ENCODE measurements at regions not wholly inside any gene's neighbourhood (a gene's known extent, or its start where the extent isn't known, plus 50 kb on each side); places are given as distances from the start of the nearest gene placed in this dataset.
"Not testable (repeated sequence)": the region's sequence is repeated elsewhere in the genome, so short reads cannot be mapped to it uniquely, and the experiment has no call there.

DNA sequence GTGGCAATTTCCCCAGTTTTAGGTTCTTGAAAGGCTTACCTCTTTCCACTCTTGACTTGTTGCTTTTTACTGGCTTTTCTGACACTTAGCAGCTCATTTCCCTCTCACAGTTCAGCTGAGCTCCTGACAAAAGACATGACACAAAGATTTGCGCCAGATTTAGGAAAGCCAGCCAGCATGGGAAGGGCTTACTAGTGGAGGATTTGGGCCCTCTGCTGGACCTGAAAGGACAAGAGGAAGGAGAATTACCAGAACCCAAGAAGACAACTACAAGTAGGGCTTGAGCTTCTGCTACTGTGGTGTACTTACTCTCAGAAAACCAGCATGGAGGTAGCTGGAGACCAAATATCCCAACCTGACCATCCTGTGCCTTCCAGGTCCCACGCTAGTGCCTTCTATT is 784.5 kb downstream of the BRINP3 start:
- no peak for DNase-seq
- Mint-ChIP-seq H3K9me3 (ENCODE audit: insufficient read depth) (peaks cover 7% of the 10 kb centered on the region), H3K27ac (no peak overlapping the region), H3K36me3 (ENCODE audit: low read depth) (no peaks in the 10 kb centered on the region), H3K27me3 (ENCODE audit: low read depth) (no peaks in the 10 kb centered on the region), H3K4me1 (ENCODE audit: low read depth) (no peaks in the 10 kb centered on the region), H3K4me3 (no peak overlapping the region)
- POLR2A ChIA-PET: no interaction called here
- CTCF ChIA-PET: no interaction called here
- ATAC-seq: no peak

DNA sequence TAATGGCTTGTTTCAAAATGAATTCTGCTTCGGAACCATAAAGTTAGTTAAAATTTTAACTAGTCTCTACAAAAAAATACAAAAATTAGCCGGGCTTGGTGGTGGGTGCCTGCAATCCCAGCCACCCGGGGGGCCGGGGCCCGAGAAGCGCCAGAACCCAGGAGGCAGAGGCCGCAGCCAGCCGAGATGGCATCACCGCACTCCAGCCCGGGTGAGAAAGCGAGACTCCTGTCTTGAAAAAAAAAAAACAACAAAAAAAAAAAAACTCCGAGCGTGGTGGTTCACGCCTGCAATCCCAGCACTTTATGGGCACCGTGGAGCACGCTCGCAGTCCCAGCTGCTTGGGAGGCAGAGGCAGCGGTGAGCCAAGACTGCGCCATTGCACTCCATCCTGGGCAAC is 781.4 kb downstream of the BRINP3 start:
- Mint-ChIP-seq H3K4me3 (no peak overlapping the region), H3K9me3 (ENCODE audit: insufficient read depth) (peaks cover 7% of the 10 kb centered on the region), H3K36me3 (ENCODE audit: low read depth) (no peaks in the 10 kb centered on the region), H3K27ac (no peak overlapping the region), H3K4me1 (ENCODE audit: low read depth) (no peaks in the 10 kb centered on the region), H3K27me3 (ENCODE audit: low read depth) (no peaks in the 10 kb centered on the region)
- DNase-seq: no peak
- no peak for ATAC-seq
- ChIA-PET CTCF (no interaction called here), POLR2A (no interaction called here)

- Mint-ChIP-seq H3K4me1 (ENCODE audit: low read depth) (no peaks in the 10 kb centered on the region), H3K27me3 (ENCODE audit: low read depth) (no peaks in the 10 kb centered on the region), H3K36me3 (ENCODE audit: low read depth) (no peaks in the 10 kb centered on the region), H3K9me3 (ENCODE audit: insufficient read depth) (peaks cover 7% of the 10 kb centered on the region), H3K4me3 (no peak overlapping the region), H3K27ac (no peak overlapping the region)
- ATAC-seq (no peak), DNase-seq (no peak)
- CTCF ChIA-PET: no interaction called here
- POLR2A ChIA-PET: no interaction called here
These were observed 780.6 kb downstream of the BRINP3 start for GRCh38 chr1:189697113-189697512.

DNA sequence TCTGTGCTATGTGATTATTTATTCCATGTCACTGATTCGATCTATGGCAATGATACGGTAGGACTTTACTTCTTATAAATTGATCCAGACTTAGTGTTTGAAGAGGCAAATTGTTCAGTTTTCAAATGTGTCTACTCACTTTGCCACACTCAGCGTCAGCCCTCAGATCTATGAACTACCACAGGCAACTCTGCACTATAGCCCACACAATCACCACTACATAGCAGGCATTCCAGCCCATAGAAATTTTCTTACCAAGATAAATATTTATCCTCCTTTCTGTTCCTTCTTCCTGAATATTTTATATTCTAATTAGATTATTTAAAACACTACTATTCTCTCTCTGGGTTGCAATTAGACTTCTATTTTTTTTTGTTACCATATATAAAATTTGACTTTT is 776.1 kb downstream of the BRINP3 start:
- H3K27ac Mint-ChIP-seq: no peak overlapping the region
- no peak for DNase-seq
- CTCF ChIA-PET: no interaction called here
- H3K27me3 Mint-ChIP-seq (ENCODE audit: low read depth): no peaks in the 10 kb centered on the region
- H3K36me3 Mint-ChIP-seq (ENCODE audit: low read depth): no peaks in the 10 kb centered on the region
- H3K4me3 Mint-ChIP-seq: no peak overlapping the region
- POLR2A ChIA-PET: no interaction called here
- H3K4me1 Mint-ChIP-seq (ENCODE audit: low read depth): no peaks in the 10 kb centered on the region
- ATAC-seq: no peak
- H3K9me3 Mint-ChIP-seq (ENCODE audit: insufficient read depth): peaks cover 4% of the 10 kb centered on the region

GRCh38 chr1:189706594-189706993 is 771.1 kb downstream of the BRINP3 start:
- ATAC-seq: no peak
- no peak for DNase-seq
- Mint-ChIP-seq H3K4me1 (ENCODE audit: low read depth) (no peaks in the 10 kb centered on the region), H3K27ac (no peak overlapping the region), H3K9me3 (ENCODE audit: insufficient read depth) (peaks cover 15% of the 10 kb centered on the region), H3K27me3 (ENCODE audit: low read depth) (no peaks in the 10 kb centered on the region), H3K4me3 (no peak overlapping the region), H3K36me3 (ENCODE audit: low read depth) (no peaks in the 10 kb centered on the region)
- ChIA-PET POLR2A (no interaction called here), CTCF (no interaction called here)

- ATAC-seq (no peak), DNase-seq (no peak)
- no peak overlapping the region for H3K4me3 Mint-ChIP-seq
- H3K27ac Mint-ChIP-seq: no peak overlapping the region
- no peaks in the 10 kb centered on the region for H3K36me3 Mint-ChIP-seq (ENCODE audit: low read depth)
- peaks cover 29% of the 10 kb centered on the region for H3K9me3 Mint-ChIP-seq (ENCODE audit: insufficient read depth)
- CTCF ChIA-PET: no interaction called here
- no peaks in the 10 kb centered on the region for H3K4me1 Mint-ChIP-seq (ENCODE audit: low read depth)
- no peaks in the 10 kb centered on the region for H3K27me3 Mint-ChIP-seq (ENCODE audit: low read depth)
- POLR2A ChIA-PET: no interaction called here
These were observed 769.0 kb downstream of the BRINP3 start for GRCh38 chr1:189708674-189709073.

DNA sequence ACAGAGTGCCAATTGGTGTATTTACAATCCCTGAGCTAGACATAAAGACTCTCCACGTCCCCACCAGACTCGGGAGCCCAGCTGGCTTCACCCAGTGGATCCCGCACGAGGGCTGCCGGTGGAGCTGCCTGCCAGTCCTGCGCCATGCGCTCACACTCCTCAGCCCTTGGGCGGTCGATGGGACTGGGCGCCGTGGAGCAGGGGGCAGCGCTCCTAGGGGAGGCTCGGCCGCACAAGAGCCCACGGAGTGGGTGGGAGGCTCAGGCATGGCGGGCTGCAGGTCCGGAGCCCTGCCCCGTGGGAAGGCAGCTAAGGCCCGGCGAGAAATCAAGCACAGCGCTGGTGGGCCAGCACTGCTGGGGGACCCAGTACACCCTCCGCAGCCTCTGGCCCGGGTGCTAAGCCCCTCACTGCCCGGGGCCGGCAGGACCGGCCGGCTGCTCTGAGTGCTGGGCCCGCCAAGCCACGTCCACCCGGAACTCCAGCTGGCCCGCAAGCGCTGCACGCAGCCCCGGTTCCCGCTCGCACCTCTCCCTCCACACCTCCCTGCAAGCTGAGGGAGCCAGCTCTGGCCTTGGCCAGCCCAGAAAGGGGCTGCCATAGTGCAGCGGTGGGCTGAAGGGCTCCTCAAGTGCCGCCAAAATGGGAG is 759.4 kb downstream of the BRINP3 start:
- DNase-seq; H3K27me3 Mint-ChIP-seq (ENCODE audit: low read depth); H3K36me3 Mint-ChIP-seq (ENCODE audit: low read depth); CTCF ChIA-PET; H3K27ac Mint-ChIP-seq; H3K4me3 Mint-ChIP-seq; POLR2A ChIA-PET; ATAC-seq; H3K4me1 Mint-ChIP-seq (ENCODE audit: low read depth): not testable (repeated sequence)
- peaks cover 13% of the 10 kb centered on the region for H3K9me3 Mint-ChIP-seq (ENCODE audit: insufficient read depth)

- Mint-ChIP-seq H3K4me1 (ENCODE audit: low read depth) (no peaks in the 10 kb centered on the region), H3K27ac (no peak overlapping the region), H3K4me3 (no peak overlapping the region), H3K36me3 (ENCODE audit: low read depth) (no peaks in the 10 kb centered on the region), H3K9me3 (ENCODE audit: insufficient read depth) (peaks cover 16% of the 10 kb centered on the region), H3K27me3 (ENCODE audit: low read depth) (no peaks in the 10 kb centered on the region)
- ChIA-PET CTCF (no interaction called here), POLR2A (no interaction called here)
- no peak for DNase-seq
- no peak for ATAC-seq
These were observed 750.9 kb downstream of the BRINP3 start for GRCh38 chr1:189726806-189727205.

- no peak overlapping the region for H3K4me3 Mint-ChIP-seq
These were observed 726.4 kb downstream of the BRINP3 start for GRCh38 chr1:189751311-189751710.

GRCh38 chr1:189752461-189752995 is 725.1 kb downstream of the BRINP3 start:
- Mint-ChIP-seq H3K27me3 (ENCODE audit: low read depth) (no peaks in the 10 kb centered on the region), H3K4me3 (no peak overlapping the region), H3K36me3 (ENCODE audit: low read depth) (no peaks in the 10 kb centered on the region), H3K9me3 (ENCODE audit: insufficient read depth) (peaks cover 8% of the 10 kb centered on the region), H3K27ac (no peak overlapping the region), H3K4me1 (ENCODE audit: low read depth) (no peaks in the 10 kb centered on the region)
- ATAC-seq: no peak
- DNase-seq: no peak
- ChIA-PET CTCF (no interaction called here), POLR2A (no interaction called here)

More at GRCh38 chr1:189751311-189751710, 726.4 kb downstream of the BRINP3 start:
- ChIA-PET CTCF (no interaction called here), POLR2A (no interaction called here)
- DNase-seq: no peak
- Mint-ChIP-seq H3K27me3 (ENCODE audit: low read depth) (no peaks in the 10 kb centered on the region), H3K27ac (no peak overlapping the region), H3K36me3 (ENCODE audit: low read depth) (no peaks in the 10 kb centered on the region), H3K9me3 (ENCODE audit: insufficient read depth) (peaks cover 14% of the 10 kb centered on the region), H3K4me1 (ENCODE audit: low read depth) (no peaks in the 10 kb centered on the region)
- ATAC-seq: no peak

- CTCF ChIA-PET; H3K9me3 Mint-ChIP-seq (ENCODE audit: insufficient read depth); H3K27ac Mint-ChIP-seq; DNase-seq; POLR2A ChIA-PET; H3K4me3 Mint-ChIP-seq; H3K27me3 Mint-ChIP-seq (ENCODE audit: low read depth); H3K36me3 Mint-ChIP-seq (ENCODE audit: low read depth); ATAC-seq; H3K4me1 Mint-ChIP-seq (ENCODE audit: low read depth): not testable (repeated sequence)
These were observed 722.6 kb downstream of the BRINP3 start for GRCh38 chr1:189755100-189755499.

DNA sequence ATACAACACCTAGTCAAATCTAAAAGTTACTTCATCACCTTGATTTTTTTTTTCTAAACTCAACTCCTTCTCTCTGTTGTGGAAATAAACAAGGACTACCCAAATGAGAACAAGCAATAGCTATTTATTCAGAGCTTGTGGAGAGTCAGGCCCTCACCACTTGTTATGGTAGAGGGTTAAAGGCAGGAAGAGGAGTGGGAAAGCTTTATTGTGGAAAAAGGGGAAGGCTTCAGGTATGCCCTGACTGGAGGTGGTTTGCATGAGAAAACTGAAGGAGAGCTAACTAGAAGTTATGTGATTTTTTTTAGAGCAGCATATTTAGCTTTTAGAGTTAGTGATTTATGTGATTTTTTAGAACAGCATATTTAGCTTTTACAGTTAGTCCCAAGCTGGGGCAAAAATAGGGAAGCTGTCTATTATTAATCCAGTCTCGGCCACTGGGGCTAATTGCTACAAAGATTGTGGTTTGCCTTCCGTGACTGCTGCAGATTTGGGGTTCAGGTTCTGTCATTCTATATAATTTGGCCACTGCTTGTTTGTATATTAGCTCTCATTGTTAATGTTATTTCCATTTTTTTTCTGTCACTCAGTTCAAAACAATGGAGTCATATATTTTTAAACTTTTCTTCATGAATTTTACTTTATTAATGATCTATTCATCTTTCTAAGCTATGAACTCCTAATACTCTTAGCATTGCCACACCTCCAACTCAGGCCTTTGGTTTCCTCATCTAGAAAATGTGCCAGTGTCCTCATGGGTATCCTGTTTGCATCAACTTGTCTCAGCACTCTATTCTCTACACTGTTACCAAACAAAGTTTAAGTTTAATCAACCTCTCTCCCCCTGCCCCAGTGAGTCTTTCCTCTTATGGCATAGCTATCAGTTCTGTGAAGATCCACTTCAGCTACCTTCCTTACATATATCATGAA is 713.0 kb downstream of the BRINP3 start:
- Mint-ChIP-seq H3K4me1 (ENCODE audit: low read depth) (no peaks in the 10 kb centered on the region), H3K27me3 (ENCODE audit: low read depth) (no peaks in the 10 kb centered on the region), H3K4me3 (no peak overlapping the region), H3K36me3 (ENCODE audit: low read depth) (no peaks in the 10 kb centered on the region), H3K27ac (no peak overlapping the region), H3K9me3 (ENCODE audit: insufficient read depth) (peaks cover 11% of the 10 kb centered on the region)
- CTCF ChIA-PET: no interaction called here
- ATAC-seq (no peak), DNase-seq (no peak)
- POLR2A ChIA-PET: no interaction called here
